Fibroblast of villous mesenchyme (primary cell): ENCODE measurements at regions not wholly inside any gene's neighbourhood (a gene's known extent, or its start where the extent isn't known, plus 50 kb on each side); places are given as distances from the start of the nearest gene placed in this dataset.

Experiments
- DNase-seq: peaks from one replicate; pipeline ENCODE4 v3.0.0-alpha.2; 2010; ENCODE audit warnings: low read depth
- H3K4me3 ChIP-seq: 2 replicates; pipeline ENCODE4 v1.5.1; 2011; ENCODE audit warnings: low read depth, mild to moderate bottlenecking, low read length
- CTCF ChIP-seq: IDR thresholded peaks from 2 replicates; pipeline ENCODE4 v1.5.1; 2012; ENCODE audit warnings: low read depth, mild to moderate bottlenecking, low read length; ENCODE audit not compliant: insufficient read depth

- no peak overlapping the region for H3K4me3 ChIP-seq
- TF ChIP-seq CTCF, result no peak
- no peak for DNase-seq
These were observed 187.3 kb upstream of the PDZRN3 start for GRCh38 chr3:73812054-73812453.

DNA sequence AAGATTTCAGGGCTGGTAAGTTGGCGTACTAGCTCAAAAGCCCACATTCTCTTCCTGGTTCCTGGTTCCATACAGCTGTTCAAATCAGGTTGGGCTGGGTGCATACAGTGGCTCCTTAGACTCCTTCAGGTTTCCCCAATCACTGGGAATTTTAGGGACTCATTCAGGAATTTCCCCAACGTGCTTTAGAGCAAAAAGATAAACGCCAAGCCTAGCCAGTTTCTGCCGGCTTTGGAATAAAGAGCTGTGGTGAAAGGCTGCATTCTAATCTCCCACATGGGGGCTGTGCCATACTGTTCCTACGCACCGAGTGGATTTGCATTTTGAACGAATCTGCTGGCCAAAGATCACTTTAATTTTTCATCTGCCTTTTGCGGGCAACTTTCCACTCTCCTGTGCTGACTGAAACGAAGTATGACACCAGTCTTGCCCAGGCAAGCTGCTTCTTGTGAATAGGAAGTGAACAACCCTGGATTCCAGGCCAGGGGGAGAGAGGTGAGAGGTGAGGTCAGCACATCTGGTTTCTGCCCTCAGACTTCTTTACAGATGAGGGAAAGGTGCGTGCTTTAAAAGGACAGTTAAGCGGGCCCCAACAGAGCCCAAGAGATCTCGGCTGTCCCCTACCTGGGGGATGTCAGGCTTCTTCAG, 184.2 kb upstream of the PDZRN3 start:
- TF ChIP-seq CTCF, result no peak

DNA sequence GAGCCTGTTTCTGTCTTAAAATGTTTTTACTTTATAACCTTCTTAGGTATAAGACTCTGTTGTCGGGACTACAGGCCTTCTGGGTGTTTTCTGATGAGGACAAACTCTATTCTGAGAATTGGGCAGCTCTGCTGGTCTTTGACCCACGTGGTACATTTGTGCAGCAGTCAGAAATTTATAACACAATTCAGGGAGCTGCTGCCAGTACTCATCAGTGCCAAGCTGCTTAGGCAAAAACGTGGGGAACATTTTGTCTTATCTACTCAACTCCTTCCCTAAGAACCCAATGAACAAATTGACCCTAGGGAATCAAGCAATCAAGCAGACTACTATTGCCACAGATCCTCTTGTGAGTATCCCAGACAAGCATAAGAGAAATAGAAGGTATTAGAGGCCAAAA, 180.7 kb upstream of the PDZRN3 start:
- no peak for DNase-seq
- TF ChIP-seq CTCF, result no peak
- H3K4me3 ChIP-seq, result no peak overlapping the region

More for the DNA sequence above, 184.2 kb upstream of the PDZRN3 start:
- H3K4me3 ChIP-seq, result no peak overlapping the region
- no peak for DNase-seq

GRCh38 chr3:73804204-73804603, 179.5 kb upstream of the PDZRN3 start:
- H3K4me3 ChIP-seq, result no peak overlapping the region
- no peak for TF ChIP-seq CTCF
- DNase-seq, result no peak

DNA sequence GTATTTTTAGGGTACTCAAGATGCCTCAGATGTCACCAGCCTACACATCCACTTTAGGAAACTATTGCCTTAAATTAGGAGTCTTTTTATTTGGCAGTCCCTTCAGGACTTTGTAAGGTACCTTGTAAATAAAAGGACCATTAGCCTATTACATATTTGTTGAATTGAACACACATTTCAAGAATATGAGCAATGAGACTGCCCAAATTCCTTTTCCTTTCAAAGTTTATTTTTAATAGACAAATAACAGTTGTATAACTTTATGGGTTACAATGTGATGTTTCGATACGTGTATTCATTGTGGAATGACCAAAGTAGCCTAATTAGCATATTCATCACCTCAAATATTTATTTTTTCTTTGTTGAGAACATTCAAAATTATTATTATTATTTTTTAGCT, 176.7 kb upstream of the PDZRN3 start:
- DNase-seq, result no peak
- no peak overlapping the region for H3K4me3 ChIP-seq
- TF ChIP-seq CTCF, result no peak

DNA sequence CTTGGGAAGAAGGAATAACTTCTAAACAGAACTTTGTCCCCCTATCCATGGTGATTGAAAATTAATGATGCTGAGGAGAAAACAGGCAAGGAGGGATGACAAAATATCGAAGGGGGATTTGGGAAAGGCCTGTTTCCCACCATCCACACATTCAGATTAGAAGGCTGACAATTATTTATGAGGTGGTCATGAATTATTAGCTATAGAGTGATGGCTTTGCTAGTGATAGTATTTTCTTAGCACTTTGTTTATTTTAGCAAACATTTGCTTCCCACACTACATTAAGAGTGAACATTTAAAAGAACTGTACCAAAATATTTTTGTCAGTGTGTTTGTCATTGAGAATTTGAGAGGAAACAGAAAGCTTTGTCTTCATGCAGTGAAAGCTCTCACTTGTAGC, 172.6 kb upstream of the PDZRN3 start:
- no peak overlapping the region for H3K4me3 ChIP-seq
- no peak for TF ChIP-seq CTCF
- no peak for DNase-seq

- no peak overlapping the region for H3K4me3 ChIP-seq
- no peak for TF ChIP-seq CTCF
- no peak for DNase-seq
These were observed 171.6 kb upstream of the PDZRN3 start for GRCh38 chr3:73796382-73796781.
